Esophagus muscularis mucosa (tissue), 3 donors: ENCODE measurements at regions not wholly inside any gene's neighbourhood (a gene's known extent, or its start where the extent isn't known, plus 50 kb on each side); places are given as distances from the start of the nearest gene placed in this dataset.
"Not testable (repeated sequence)": the region's sequence is repeated elsewhere in the genome, so short reads cannot be mapped to it uniquely, and the experiment has no call there.

Experiments
- POLR2AphosphoS5 ChIP-seq, 2 donors: sonication (generic); formaldehyde crosslinking; IDR thresholded peaks; one replicate each; pipeline ENCODE4 v1.6.1; 2017; ENCODE audit warnings: antibody characterized with exemption in 2 of 2
- TF ChIP-seq, protein P1 (sequence below), 3 experiments: fragments of 200-600 bp in 2 of 3; fragments of 450-650 bp in 1 of 3; sonication (generic) in 2 of 3; IDR thresholded peaks; one replicate each; pipeline ENCODE4 v1.5.1; 2017 to 2019; ENCODE audit warnings: antibody characterized with exemption in 3 of 3, mild to moderate bottlenecking in 2 of 3, moderate library complexity in 1 of 3

DNA sequence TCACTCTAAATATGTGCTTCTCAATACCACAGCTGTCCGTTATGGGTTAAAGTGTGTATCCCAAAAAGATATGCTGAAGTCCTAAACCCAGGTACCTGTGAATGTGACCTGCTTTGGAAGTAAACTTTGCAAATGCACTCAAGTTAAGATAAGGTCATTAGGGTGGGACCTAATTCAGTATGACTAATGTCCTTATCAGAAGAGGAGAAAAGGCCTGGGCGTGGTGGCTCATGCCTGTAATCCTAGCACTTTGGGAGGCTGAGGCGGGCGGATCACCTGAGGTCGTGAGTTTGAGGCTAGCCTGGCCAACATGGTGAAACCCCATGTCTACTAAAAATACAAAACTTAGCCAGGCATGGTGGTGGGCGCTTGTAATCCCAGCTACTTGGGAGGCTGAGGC, 452.1 kb downstream of the EPM2A start:
- not testable (repeated sequence) for TF ChIP-seq POLR2AphosphoS5 (IDR thresholded peaks at IDR 0.05)
- TF ChIP-seq, protein P1, sequence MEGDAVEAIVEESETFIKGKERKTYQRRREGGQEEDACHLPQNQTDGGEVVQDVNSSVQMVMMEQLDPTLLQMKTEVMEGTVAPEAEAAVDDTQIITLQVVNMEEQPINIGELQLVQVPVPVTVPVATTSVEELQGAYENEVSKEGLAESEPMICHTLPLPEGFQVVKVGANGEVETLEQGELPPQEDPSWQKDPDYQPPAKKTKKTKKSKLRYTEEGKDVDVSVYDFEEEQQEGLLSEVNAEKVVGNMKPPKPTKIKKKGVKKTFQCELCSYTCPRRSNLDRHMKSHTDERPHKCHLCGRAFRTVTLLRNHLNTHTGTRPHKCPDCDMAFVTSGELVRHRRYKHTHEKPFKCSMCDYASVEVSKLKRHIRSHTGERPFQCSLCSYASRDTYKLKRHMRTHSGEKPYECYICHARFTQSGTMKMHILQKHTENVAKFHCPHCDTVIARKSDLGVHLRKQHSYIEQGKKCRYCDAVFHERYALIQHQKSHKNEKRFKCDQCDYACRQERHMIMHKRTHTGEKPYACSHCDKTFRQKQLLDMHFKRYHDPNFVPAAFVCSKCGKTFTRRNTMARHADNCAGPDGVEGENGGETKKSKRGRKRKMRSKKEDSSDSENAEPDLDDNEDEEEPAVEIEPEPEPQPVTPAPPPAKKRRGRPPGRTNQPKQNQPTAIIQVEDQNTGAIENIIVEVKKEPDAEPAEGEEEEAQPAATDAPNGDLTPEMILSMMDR (IDR thresholded peaks at IDR 0.05): not testable (repeated sequence)
